Muscle layer of duodenum (tissue), 2 donors: ENCODE measurements at regions not wholly inside any gene's neighbourhood (a gene's known extent, or its start where the extent isn't known, plus 50 kb on each side); places are given as distances from the start of the nearest gene placed in this dataset.

Source experiments
- H3K27ac ChIP-seq: one replicate; pipeline ENCODE4 v1.7.0; 2013; ENCODE audit warnings: mild to moderate bottlenecking, low read length
- H3K27me3 ChIP-seq: one replicate; pipeline ENCODE4 v1.7.0; 2013; ENCODE audit warnings: low read depth, mild to moderate bottlenecking, control low read depth, low read length
- H3K36me3 ChIP-seq, 2 donors: one replicate each; pipeline ENCODE4 v1.7.0; 2013; ENCODE audit warnings: low read length in 2 of 2, control low read depth in 1 of 2, mild to moderate bottlenecking in 1 of 2; ENCODE audit not compliant: insufficient read depth in 2 of 2, control insufficient read depth in 1 of 2
- H3K4me1 ChIP-seq, 2 donors: one replicate each; pipeline ENCODE4 v1.7.0; 2013; ENCODE audit warnings: low read length in 2 of 2, mild to moderate bottlenecking in 2 of 2, control low read depth in 1 of 2, moderate library complexity in 1 of 2; ENCODE audit not compliant: insufficient read depth in 2 of 2, control insufficient read depth in 1 of 2
- H3K4me3 ChIP-seq, 2 donors: one replicate each; pipeline ENCODE4 v1.7.0; 2013; ENCODE audit warnings: low read length in 2 of 2, low read depth in 1 of 2, mild to moderate bottlenecking in 1 of 2
- H3K9me3 ChIP-seq, 2 donors: one replicate each; pipeline ENCODE4 v1.7.0; 2013; ENCODE audit warnings: low read length in 2 of 2, control low read depth in 1 of 2, mild to moderate bottlenecking in 1 of 2; ENCODE audit not compliant: control insufficient read depth in 1 of 2
- donor health status: healthy.

DNA sequence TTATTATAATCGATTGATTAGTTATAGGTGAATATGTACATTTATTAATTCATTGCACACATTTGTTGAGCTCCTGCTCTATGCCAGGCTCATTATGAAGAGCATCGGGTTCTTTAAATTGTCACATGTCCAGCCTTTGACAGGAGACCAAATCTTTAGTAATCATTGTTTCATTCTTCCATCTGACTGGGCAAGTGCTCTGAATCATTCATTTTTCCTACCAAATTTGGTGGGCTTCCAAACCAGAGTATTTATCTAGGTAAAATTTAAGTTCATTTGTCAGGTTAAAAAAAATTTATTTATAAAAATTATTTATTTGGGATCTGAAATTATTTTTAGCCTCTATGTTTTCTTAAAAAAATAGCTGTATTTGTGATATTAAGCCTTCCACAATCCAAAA lies 404.9 kb upstream of the MMS22L start:
- no peaks in the 10 kb centered on the region for H3K9me3 ChIP-seq
- no peak overlapping the region for H3K27ac ChIP-seq
- no peak overlapping the region for H3K4me3 ChIP-seq
- no peaks in the 10 kb centered on the region for H3K36me3 ChIP-seq
- H3K4me1 ChIP-seq, result no peaks in the 10 kb centered on the region
- no peaks in the 10 kb centered on the region for H3K27me3 ChIP-seq

DNA sequence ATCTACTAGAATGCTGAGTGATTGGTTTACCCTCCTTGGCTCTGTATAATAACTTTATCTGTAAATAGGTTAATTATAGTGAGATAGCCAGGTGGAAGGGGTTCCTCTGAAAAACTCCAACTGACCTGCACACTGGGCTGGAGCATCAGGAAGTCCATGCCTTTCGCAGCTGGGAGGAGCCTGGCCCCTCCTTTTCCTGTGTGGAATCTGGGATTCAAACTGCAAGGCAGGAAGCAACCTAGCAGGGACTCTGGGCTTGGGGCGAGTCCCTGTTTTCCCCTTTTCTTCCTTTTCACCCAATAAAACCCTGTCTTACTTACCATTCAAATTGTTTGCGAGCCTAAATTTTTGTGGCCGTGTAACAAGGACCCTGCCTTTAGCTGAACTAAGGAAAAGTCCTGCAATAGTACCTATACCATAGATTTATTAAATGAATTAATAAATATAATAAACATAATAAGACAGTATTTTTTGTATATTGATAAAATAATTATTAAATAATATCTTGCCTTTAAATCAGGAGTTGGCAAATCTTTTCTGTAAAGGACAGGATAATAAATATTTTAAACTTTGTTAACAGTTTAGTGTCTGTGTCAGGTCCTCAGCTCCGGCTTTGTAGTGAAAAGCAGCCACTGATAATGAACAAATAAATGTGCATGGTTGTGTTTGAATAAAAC lies 406.2 kb upstream of the MMS22L start:
- Histone ChIP-seq H3K4me1 (no peaks in the 10 kb centered on the region), H3K27ac (no peak overlapping the region), H3K27me3 (no peaks in the 10 kb centered on the region), H3K9me3 (no peaks in the 10 kb centered on the region), H3K36me3 (no peaks in the 10 kb centered on the region), H3K4me3 (no peak overlapping the region)

DNA sequence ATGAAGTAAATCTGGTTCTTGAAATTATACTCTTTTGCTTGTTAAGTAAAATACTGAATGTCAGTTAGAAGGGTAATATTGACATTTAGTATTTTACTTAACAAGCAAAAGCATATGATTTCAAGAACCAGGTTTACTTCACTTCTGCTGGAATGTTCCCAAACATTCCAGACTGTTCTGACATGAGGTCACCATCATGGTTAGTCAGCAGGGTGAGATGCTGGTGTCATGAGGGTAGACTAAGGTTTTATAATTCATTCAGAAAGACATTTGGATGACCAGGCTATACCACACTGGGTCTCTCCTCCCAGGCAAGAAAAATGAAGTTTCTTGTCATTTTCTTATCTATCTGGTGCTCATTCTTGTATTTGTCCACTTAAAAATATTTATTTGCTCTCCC lies 414.4 kb upstream of the MMS22L start:
- Histone ChIP-seq H3K9me3 (no peaks in the 10 kb centered on the region), H3K27me3 (no peaks in the 10 kb centered on the region), H3K36me3 (no peaks in the 10 kb centered on the region), H3K4me3 (no peak overlapping the region), H3K4me1 (no peaks in the 10 kb centered on the region), H3K27ac (no peak overlapping the region)

GRCh38 chr6:97701801-97702200 lies 418.8 kb upstream of the MMS22L start:
- Histone ChIP-seq H3K4me1 (no peaks in the 10 kb centered on the region), H3K4me3 (no peak overlapping the region), H3K9me3 (no peaks in the 10 kb centered on the region), H3K27me3 (no peaks in the 10 kb centered on the region), H3K27ac (no peak overlapping the region), H3K36me3 (no peaks in the 10 kb centered on the region)

GRCh38 chr6:97702248-97702647 lies 419.2 kb upstream of the MMS22L start:
- H3K36me3 ChIP-seq, result no peaks in the 10 kb centered on the region
- H3K27ac ChIP-seq, result no peak overlapping the region
- H3K27me3 ChIP-seq, result no peaks in the 10 kb centered on the region
- no peaks in the 10 kb centered on the region for H3K4me1 ChIP-seq
- H3K9me3 ChIP-seq, result no peaks in the 10 kb centered on the region
- H3K4me3 ChIP-seq, result no peak overlapping the region

- Histone ChIP-seq H3K36me3 (no peaks in the 10 kb centered on the region), H3K4me1 (no peaks in the 10 kb centered on the region)
These were observed 420.6 kb upstream of the MMS22L start for GRCh38 chr6:97703661-97704060.

DNA sequence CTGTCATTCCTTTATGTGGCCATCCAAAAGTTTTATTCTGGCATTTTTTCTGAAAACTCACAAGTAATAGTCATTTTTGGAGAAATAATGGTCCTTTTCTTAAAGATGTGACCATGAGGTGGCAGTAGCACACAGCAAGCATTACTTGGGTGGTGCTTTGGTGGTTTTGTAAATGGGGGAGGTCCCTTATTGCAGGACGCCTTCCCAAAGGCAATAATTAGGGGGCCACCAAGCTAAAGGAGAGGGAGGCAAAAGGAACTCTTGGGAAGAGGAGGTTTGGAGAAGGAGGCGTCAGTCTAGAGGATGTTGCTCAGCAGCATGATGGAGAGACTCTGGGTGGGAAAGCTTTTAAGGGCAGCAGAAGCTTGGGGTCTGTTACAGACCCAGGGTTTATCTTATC lies 422.6 kb upstream of the MMS22L start:
- no peaks in the 10 kb centered on the region for H3K27me3 ChIP-seq
- no peak overlapping the region for H3K27ac ChIP-seq
- H3K9me3 ChIP-seq, result no peaks in the 10 kb centered on the region
- H3K36me3 ChIP-seq, result no peaks in the 10 kb centered on the region
- H3K4me3 ChIP-seq, result no peak overlapping the region
- no peaks in the 10 kb centered on the region for H3K4me1 ChIP-seq

More at GRCh38 chr6:97703661-97704060, 420.6 kb upstream of the MMS22L start:
- Histone ChIP-seq H3K27me3 (no peaks in the 10 kb centered on the region), H3K27ac (no peak overlapping the region), H3K9me3 (no peaks in the 10 kb centered on the region), H3K4me3 (no peak overlapping the region)

- H3K27me3 ChIP-seq, result no peaks in the 10 kb centered on the region
- H3K4me1 ChIP-seq, result no peaks in the 10 kb centered on the region
- H3K4me3 ChIP-seq, result no peak overlapping the region
- no peaks in the 10 kb centered on the region for H3K9me3 ChIP-seq
- H3K36me3 ChIP-seq, result no peaks in the 10 kb centered on the region
- no peak overlapping the region for H3K27ac ChIP-seq
These were observed 429.7 kb upstream of the MMS22L start for GRCh38 chr6:97712751-97713150.

GRCh38 chr6:97714772-97715171 lies 431.8 kb upstream of the MMS22L start:
- Histone ChIP-seq H3K4me1 (no peaks in the 10 kb centered on the region), H3K36me3 (no peaks in the 10 kb centered on the region), H3K9me3 (no peaks in the 10 kb centered on the region), H3K27me3 (no peaks in the 10 kb centered on the region), H3K4me3 (no peak overlapping the region), H3K27ac (no peak overlapping the region)

DNA sequence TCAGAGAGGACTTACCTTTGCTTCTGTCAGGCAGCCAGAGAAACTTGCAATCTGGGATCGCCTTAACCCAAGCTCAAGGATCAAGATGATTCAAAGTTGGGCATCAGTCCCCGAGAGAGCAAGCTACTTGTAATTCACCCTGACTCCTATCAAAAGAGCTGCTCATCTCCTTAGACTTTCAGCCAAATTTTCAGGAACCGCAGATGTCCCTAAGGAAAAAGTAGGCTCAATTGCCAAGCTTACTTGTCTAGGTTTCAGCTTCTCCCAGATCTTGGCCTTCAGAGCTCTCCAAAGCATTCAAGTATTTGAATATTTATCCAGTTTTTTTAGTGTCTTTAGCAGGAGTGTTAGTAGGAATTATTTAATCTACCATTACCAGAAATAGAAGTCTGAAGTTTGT lies 434.1 kb upstream of the MMS22L start:
- H3K27ac ChIP-seq, result no peak overlapping the region
- no peaks in the 10 kb centered on the region for H3K36me3 ChIP-seq
- H3K9me3 ChIP-seq, result no peaks in the 10 kb centered on the region

DNA sequence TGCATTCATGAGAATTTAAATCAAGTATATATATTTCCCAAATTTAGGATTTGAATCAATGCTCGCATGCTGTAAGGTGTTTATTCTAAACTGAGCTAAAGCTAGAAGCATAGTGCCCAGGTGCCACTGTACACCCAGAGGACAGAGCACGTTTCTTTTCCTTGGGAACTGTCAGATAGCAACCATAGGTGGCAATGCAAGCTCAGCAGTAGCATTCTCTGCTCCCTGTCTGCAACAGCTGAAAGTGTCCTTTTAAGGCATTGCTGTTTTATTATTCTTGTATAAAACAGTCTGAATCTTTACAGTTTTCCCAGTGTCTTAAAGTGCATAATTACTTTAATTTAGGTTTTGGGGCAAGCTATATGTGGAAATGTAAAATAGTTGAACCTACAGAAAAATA lies 443.4 kb upstream of the MMS22L start:
- H3K4me3 ChIP-seq, result no peak overlapping the region
- H3K27me3 ChIP-seq, result no peaks in the 10 kb centered on the region
- H3K36me3 ChIP-seq, result no peaks in the 10 kb centered on the region
- H3K4me1 ChIP-seq, result no peaks in the 10 kb centered on the region
- H3K27ac ChIP-seq, result no peak overlapping the region
- no peaks in the 10 kb centered on the region for H3K9me3 ChIP-seq

More for the DNA sequence above, 434.1 kb upstream of the MMS22L start:
- Histone ChIP-seq H3K4me3 (no peak overlapping the region), H3K27me3 (no peaks in the 10 kb centered on the region), H3K4me1 (no peaks in the 10 kb centered on the region)

GRCh38 chr6:97732045-97732444 lies 449.0 kb upstream of the MMS22L start:
- H3K36me3 ChIP-seq, result no peaks in the 10 kb centered on the region
- H3K4me3 ChIP-seq, result no peak overlapping the region
- H3K4me1 ChIP-seq, result no peaks in the 10 kb centered on the region
- H3K9me3 ChIP-seq, result peaks cover 0 to under 1% of the 10 kb centered on the region in 2 donors
- no peak overlapping the region for H3K27ac ChIP-seq
- H3K27me3 ChIP-seq, result no peaks in the 10 kb centered on the region
